Gastroesophageal sphincter (tissue), 4 donors: ENCODE measurements at regions not wholly inside any gene's neighbourhood (a gene's known extent, or its start where the extent isn't known, plus 50 kb on each side); places are given as distances from the start of the nearest gene placed in this dataset.

ENCODE experiments used
- ATAC-seq: fragments of 150-250 bp; one replicate; pipeline ENCODE4 v1.9.1; 2016; ENCODE audit warnings: mild to moderate bottlenecking, moderate library complexity
- H3K27ac ChIP-seq, 4 donors: fragments of 200-600 bp; sonication (generic) in 3 of 4; 1 replicate in 3 of 4; 2 replicates in 1 of 4; pipeline ENCODE4 v1.5.1; 2016 to 2019
- H3K27me3 ChIP-seq: fragments of 200-600 bp; sonication (generic); one replicate; pipeline ENCODE4 v1.5.1; 2019
- H3K36me3 ChIP-seq, 2 donors: fragments of 200-600 bp; sonication (generic); one replicate each; pipeline ENCODE4 v1.5.1; 2019; ENCODE audit warnings: control low read depth in 1 of 2
- H3K4me1 ChIP-seq, 3 donors: fragments of 200-600 bp; sonication (generic); 1 replicate in 2 of 3; 2 replicates in 1 of 3; pipeline ENCODE4 v1.5.1; 2016 to 2019; ENCODE audit warnings: control low read depth in 2 of 3
- H3K4me3 ChIP-seq, 2 donors: fragments of 200-600 bp; sonication (generic); one replicate each; pipeline ENCODE4 v1.5.1; 2019; ENCODE audit warnings: mild to moderate bottlenecking in 1 of 2, moderate library complexity in 1 of 2
- H3K9me3 ChIP-seq, 3 donors: fragments of 200-600 bp; sonication (generic); one replicate each; pipeline ENCODE4 v1.5.1; 2017 to 2019; ENCODE audit warnings: control low read depth in 2 of 3
- CTCF ChIP-seq, 4 experiments: fragments of 200-600 bp in 2 of 4; fragments of 450-650 bp in 2 of 4; sonication (generic) in 1 of 4; IDR thresholded peaks; one replicate each; pipeline ENCODE4 v1.5.1; 2017 to 2019; ENCODE audit warnings: antibody characterized with exemption in 4 of 4, mild to moderate bottlenecking in 2 of 4, moderate library complexity in 2 of 4
- EP300 ChIP-seq: sonication (generic); formaldehyde crosslinking; IDR thresholded peaks from one replicate; pipeline ENCODE4 v1.6.1; 2017; ENCODE audit warnings: antibody characterized with exemption, mild to moderate bottlenecking
- POLR2A ChIP-seq, 2 donors: fragments of 450-650 bp; IDR thresholded peaks; one replicate each; pipeline ENCODE4 v1.6.1; 2017; ENCODE audit warnings: antibody characterized with exemption in 2 of 2, mild to moderate bottlenecking in 2 of 2, moderate library complexity in 1 of 2
- POLR2AphosphoS5 ChIP-seq: sonication (generic); formaldehyde crosslinking; IDR thresholded peaks from one replicate; pipeline ENCODE4 v1.6.1; 2017; ENCODE audit warnings: antibody characterized with exemption
- WGBS, 2 donors: methylation state at CpG; one replicate each; pipeline ENCODE4 v1.1.5; 2018; ENCODE audit warnings: low coverage in 1 of 2; 5-methylcytosine and 5-hydroxymethylcytosine counted together

DNA sequence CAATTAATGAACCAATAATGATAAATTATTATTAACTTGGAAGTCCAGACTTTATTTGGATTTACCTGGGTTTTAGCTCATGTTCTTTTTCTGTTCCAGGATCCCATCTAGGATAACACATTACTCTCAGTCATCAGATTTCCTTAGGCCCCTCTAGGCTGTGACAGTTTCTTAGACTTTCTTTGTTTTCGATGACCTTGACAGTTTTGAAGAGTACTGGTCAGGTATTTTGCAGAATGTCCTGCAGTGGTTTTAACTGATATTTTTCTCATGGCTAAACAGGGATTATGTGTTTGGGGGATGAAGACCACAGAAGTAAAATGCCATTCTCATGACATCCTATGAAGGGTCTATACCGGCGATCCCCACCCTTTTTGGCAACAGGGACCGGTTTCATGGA is 144.0 kb downstream of the NAV1 start:
- Histone ChIP-seq H3K27ac (no peak overlapping the region), H3K4me3 (no peak overlapping the region), H3K27me3 (no peaks in the 10 kb centered on the region), H3K36me3 (no peaks in the 10 kb centered on the region), H3K9me3 (no peaks in the 10 kb centered on the region), H3K4me1 (peaks cover 0 to 10% (median 0%) of the 10 kb centered on the region in 3 donors)
- 100% methylated on average over 1 to 3 of the region's 4 CpGs for WGBS, 2 donors
- TF ChIP-seq POLR2AphosphoS5 (no peak), CTCF (IDR thresholded peaks at IDR 0.05) (no peak), POLR2A (IDR thresholded peaks at IDR 0.05) (no peak), EP300 (no peak)
- no peak for ATAC-seq

- Histone ChIP-seq H3K27ac (no peak overlapping the region), H3K27me3 (no peaks in the 10 kb centered on the region), H3K9me3 (no peaks in the 10 kb centered on the region), H3K4me3 (no peak overlapping the region), H3K36me3 (no peaks in the 10 kb centered on the region), H3K4me1 (peaks cover 0 to 8% (median 0%) of the 10 kb centered on the region in 3 donors)
- ATAC-seq: no peak
- 89 to 96% methylated on average over 1 to 3 of the region's 6 CpGs for WGBS, 2 donors
- TF ChIP-seq POLR2A (IDR thresholded peaks at IDR 0.05) (no peak), POLR2AphosphoS5 (no peak), CTCF (IDR thresholded peaks at IDR 0.05) (no peak), EP300 (no peak)
Measured at GRCh38 chr1:201683397-201683796, 144.5 kb downstream of the NAV1 start.

- Histone ChIP-seq H3K4me1 (no peaks in the 10 kb centered on the region), H3K27me3 (no peaks in the 10 kb centered on the region), H3K27ac (no peak overlapping the region), H3K4me3 (no peak overlapping the region), H3K36me3 (no peaks in the 10 kb centered on the region), H3K9me3 (no peaks in the 10 kb centered on the region)
- ATAC-seq: no peak
- TF ChIP-seq EP300 (no peak), POLR2AphosphoS5 (no peak), POLR2A (IDR thresholded peaks at IDR 0.05) (no peak), CTCF (IDR thresholded peaks at IDR 0.05) (no peak)
- WGBS, 2 donors: 88% methylated on average over 6 of the region's 6 CpGs; no CpG with 5 or more reads in 1 of the 2 donors
Measured at GRCh38 chr1:201685485-201685884, 143.5 kb upstream of the IPO9 start.

DNA sequence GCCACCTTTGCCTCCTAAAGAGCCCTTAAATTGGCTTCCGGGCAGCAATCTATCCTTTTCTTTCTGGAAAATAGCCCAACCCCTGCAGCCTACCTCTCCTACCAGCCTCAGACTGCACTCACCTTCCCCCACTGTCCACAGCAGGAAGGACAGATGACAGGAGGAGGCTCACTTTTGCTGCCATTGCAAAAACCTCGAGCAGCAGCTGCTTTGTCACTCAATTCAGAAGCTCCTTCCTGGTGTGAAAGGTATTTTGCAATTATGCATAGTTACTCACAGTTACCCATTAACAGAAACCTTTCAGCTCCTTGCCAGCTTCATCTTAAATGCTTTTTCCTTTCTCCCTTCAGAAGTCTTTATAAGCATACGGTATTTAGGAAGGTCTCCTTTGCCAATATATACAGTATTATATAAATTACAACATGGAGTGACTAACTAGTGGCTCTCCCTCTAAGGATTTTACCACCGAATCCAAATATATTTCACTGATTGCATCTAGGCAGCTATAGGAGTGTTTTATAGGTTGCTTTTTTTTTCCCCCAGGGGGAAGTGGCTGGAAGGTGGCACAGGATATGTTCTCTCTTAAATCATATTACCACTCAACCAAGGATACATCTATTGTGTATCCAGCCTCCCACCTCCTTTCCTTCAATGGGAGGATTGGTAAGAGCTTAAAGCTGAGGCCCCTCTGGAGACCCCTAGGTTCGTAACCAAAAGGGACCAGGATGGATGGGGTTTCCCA is 142.1 kb upstream of the IPO9 start:
- WGBS, 2 donors: 75 to 80% methylated on average over 4 to 5 of the region's 5 CpGs
- Histone ChIP-seq H3K4me3 (no peak overlapping the region), H3K36me3 (no peaks in the 10 kb centered on the region), H3K4me1 (no peaks in the 10 kb centered on the region), H3K27me3 (no peaks in the 10 kb centered on the region), H3K27ac (no peak overlapping the region), H3K9me3 (no peaks in the 10 kb centered on the region)
- TF ChIP-seq CTCF (IDR thresholded peaks at IDR 0.05) (no peak), POLR2A (IDR thresholded peaks at IDR 0.05) (no peak), EP300 (no peak), POLR2AphosphoS5 (no peak)
- no peak for ATAC-seq

DNA sequence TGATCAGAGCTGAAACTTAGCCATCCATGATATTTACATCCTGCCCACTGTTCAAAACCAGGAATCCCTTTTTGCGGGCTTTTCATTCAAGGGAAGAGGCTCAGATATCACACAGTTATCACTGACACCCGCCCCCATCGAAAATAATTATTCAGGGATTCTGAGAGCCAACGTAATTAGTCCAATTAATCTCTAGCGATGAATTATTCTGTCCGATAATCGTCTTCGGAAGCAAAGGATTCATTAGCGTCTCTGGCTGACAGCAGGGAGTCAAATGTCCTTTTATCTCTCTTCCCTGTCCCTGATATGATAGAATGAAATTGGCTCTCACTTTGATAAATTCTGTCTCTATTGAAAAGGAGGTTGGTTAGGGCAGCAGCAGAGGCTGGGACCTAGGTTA is 140.4 kb upstream of the IPO9 start:
- H3K36me3 ChIP-seq: no peaks in the 10 kb centered on the region
- H3K4me3 ChIP-seq: no peak overlapping the region
- no peaks in the 10 kb centered on the region for H3K9me3 ChIP-seq
- no peaks in the 10 kb centered on the region for H3K27me3 ChIP-seq
- H3K27ac ChIP-seq: no peak overlapping the region
- ATAC-seq: no peak
- TF ChIP-seq EP300: no peak
- no peak for TF ChIP-seq POLR2AphosphoS5
- TF ChIP-seq CTCF (IDR thresholded peaks at IDR 0.05): no peak
- no peak for TF ChIP-seq POLR2A (IDR thresholded peaks at IDR 0.05)
- peaks cover 0 to 14% (median 0%) of the 10 kb centered on the region in 3 donors for H3K4me1 ChIP-seq
- 95 to 98% methylated on average over 9 of the region's 9 CpGs for WGBS, 2 donors
